ENCODE measurements at regions not wholly inside any gene's neighbourhood (a gene's known extent, or its start where the extent isn't known, plus 50 kb on each side); places are given as distances from the start of the nearest gene placed in this dataset.

DNA sequence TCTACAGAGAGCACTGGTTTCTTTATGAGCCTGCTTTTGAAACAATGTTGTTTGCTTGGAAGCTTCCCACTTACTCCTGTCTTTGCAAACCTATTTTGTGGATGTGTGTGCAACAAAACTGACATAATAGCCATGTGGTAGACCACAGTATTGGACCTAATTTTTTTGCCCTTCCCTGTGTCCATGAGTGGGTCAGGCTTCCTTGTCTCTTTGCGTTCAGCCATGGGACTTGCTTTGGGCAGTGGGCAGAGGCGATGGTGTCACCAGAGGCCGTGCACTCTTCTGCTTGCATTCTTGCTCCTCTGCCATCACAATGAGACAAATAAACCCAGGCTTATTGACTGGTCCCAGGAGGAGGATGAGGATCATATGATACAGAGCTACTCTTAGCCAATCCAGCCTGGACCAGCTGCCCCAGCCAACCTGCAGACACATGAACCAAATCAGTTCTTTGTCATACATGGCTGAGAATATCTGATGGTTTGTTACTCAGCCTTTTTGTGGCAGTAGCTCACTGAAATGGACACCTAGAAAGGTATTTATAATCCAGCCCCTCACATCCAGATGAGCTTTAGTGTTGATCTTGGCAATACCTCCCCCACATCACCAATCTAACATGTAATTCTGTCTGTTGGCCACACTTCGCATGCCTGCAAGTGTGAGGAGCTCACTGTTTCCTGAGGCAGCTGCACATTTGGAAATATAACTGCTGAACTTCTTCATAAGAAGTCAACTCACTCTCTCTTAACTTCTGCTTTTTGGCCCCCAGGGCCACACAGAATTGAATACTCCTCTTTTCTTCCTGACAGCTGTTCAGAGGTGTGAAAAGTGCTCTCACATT, 427.8 kb upstream of the ZMIZ1 start:
- no peak overlapping the region for H3K4me3 Mint-ChIP-seq (ENCODE audit: unreplicated experiment)
- no peak for DNase-seq
- peaks cover 11% of the 10 kb centered on the region for H3K36me3 Mint-ChIP-seq (ENCODE audit: unreplicated experiment)
- no peak overlapping the region for H3K27ac Mint-ChIP-seq (ENCODE audit: unreplicated experiment)
- H3K27me3 Mint-ChIP-seq (ENCODE audit: unreplicated experiment), result peaks cover 6% of the 10 kb centered on the region
- TF ChIP-seq, protein P1, sequence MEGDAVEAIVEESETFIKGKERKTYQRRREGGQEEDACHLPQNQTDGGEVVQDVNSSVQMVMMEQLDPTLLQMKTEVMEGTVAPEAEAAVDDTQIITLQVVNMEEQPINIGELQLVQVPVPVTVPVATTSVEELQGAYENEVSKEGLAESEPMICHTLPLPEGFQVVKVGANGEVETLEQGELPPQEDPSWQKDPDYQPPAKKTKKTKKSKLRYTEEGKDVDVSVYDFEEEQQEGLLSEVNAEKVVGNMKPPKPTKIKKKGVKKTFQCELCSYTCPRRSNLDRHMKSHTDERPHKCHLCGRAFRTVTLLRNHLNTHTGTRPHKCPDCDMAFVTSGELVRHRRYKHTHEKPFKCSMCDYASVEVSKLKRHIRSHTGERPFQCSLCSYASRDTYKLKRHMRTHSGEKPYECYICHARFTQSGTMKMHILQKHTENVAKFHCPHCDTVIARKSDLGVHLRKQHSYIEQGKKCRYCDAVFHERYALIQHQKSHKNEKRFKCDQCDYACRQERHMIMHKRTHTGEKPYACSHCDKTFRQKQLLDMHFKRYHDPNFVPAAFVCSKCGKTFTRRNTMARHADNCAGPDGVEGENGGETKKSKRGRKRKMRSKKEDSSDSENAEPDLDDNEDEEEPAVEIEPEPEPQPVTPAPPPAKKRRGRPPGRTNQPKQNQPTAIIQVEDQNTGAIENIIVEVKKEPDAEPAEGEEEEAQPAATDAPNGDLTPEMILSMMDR (IDR thresholded peaks at IDR 0.05; ENCODE audit: partially characterized antibody, unreplicated experiment), result no peak
- no peaks in the 10 kb centered on the region for H3K9me3 Mint-ChIP-seq (ENCODE audit: unreplicated experiment)
- H3K4me1 Mint-ChIP-seq (ENCODE audit: low read depth, unreplicated experiment), result peaks cover 5% of the 10 kb centered on the region

DNA sequence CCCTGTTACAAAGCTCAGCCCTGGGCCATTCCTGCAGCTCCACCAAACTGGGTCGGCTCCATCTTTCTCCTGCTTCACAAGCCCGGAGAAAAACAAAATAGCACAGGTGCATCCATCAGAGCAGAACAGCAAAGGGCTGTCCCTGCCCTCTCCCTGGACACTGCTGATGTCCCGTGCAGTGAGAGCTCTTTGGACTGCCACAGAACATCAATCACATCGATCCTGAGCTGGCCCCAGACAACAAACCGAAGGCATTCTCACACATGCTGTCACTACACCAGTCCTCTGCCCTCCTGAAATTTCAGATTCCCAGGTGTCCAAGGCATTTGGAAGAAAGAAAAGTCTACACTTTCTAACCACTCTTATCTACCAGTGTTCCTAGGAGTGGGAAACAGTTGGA, 427.1 kb upstream of the ZMIZ1 start:
- TF ChIP-seq, protein P1 (IDR thresholded peaks at IDR 0.05; ENCODE audit: partially characterized antibody, unreplicated experiment), result no peak
- H3K4me1 Mint-ChIP-seq (ENCODE audit: low read depth, unreplicated experiment), result peaks cover 5% of the 10 kb centered on the region
- peaks cover 11% of the 10 kb centered on the region for H3K36me3 Mint-ChIP-seq (ENCODE audit: unreplicated experiment)
- no peak overlapping the region for H3K4me3 Mint-ChIP-seq (ENCODE audit: unreplicated experiment)
- no peaks in the 10 kb centered on the region for H3K9me3 Mint-ChIP-seq (ENCODE audit: unreplicated experiment)
- peaks cover 6% of the 10 kb centered on the region for H3K27me3 Mint-ChIP-seq (ENCODE audit: unreplicated experiment)
- DNase-seq, result no peak
- no peak overlapping the region for H3K27ac Mint-ChIP-seq (ENCODE audit: unreplicated experiment)

DNA sequence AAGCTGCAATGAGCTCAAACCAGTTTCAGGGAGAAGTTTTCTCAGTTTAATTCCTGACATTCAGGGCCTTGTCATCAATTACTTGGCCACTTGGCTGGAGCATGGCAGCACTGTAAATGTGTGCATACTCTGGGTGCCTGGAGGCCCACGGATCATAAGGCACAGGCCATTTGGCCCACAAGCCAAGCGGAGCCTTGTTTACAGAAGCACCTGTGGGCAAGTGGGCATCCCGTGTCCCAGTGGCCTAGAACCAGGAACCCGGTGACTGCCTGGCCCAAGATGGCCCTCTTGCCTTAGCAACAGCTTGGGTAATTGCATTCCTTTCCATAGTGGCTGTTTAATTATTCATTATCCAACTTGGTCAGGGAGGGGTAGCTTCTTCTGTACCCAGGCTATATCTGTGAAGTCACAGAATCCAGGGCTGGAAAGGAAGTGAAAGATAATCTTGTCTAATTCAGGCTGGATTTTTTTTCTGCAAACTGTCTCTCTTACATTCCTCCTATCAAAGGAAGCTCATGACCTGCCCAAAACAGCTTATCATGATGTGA, 426.4 kb upstream of the ZMIZ1 start:
- TF ChIP-seq, protein P1 (IDR thresholded peaks at IDR 0.05; ENCODE audit: partially characterized antibody, unreplicated experiment), result no peak
- Mint-ChIP-seq H3K4me3 (ENCODE audit: unreplicated experiment) (no peak overlapping the region), H3K27me3 (ENCODE audit: unreplicated experiment) (peaks cover 6% of the 10 kb centered on the region), H3K27ac (ENCODE audit: unreplicated experiment) (no peak overlapping the region), H3K4me1 (ENCODE audit: low read depth, unreplicated experiment) (peaks cover 5% of the 10 kb centered on the region), H3K36me3 (ENCODE audit: unreplicated experiment) (peaks cover 11% of the 10 kb centered on the region), H3K9me3 (ENCODE audit: unreplicated experiment) (no peaks in the 10 kb centered on the region)
- DNase-seq, result no peak

DNA sequence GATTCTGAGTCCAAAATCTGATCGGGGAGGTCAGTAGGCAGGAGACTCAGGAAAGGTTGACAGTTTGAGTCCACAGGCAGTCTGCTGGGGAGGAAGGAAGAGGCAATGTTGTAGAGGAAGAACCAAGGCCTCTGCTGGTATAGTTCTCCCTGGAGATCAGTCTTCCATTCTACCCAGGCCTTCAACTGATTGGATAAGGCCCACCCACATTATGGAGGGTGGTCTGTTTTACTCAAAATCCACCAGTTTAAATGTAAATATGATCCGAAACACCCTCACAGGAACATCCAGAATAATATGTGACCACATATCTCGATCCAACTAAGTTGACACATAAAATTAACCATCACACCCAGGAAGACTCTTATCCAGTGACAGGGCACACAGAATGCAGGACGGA, 425.3 kb upstream of the ZMIZ1 start:
- Mint-ChIP-seq H3K9me3 (ENCODE audit: unreplicated experiment) (no peaks in the 10 kb centered on the region), H3K4me3 (ENCODE audit: unreplicated experiment) (no peak overlapping the region), H3K4me1 (ENCODE audit: low read depth, unreplicated experiment) (peaks cover 5% of the 10 kb centered on the region), H3K36me3 (ENCODE audit: unreplicated experiment) (peaks cover 11% of the 10 kb centered on the region), H3K27me3 (ENCODE audit: unreplicated experiment) (peaks cover 3% of the 10 kb centered on the region), H3K27ac (ENCODE audit: unreplicated experiment) (no peak overlapping the region)
- TF ChIP-seq, protein P1 (IDR thresholded peaks at IDR 0.05; ENCODE audit: partially characterized antibody, unreplicated experiment), result no peak
- no peak for DNase-seq

DNA sequence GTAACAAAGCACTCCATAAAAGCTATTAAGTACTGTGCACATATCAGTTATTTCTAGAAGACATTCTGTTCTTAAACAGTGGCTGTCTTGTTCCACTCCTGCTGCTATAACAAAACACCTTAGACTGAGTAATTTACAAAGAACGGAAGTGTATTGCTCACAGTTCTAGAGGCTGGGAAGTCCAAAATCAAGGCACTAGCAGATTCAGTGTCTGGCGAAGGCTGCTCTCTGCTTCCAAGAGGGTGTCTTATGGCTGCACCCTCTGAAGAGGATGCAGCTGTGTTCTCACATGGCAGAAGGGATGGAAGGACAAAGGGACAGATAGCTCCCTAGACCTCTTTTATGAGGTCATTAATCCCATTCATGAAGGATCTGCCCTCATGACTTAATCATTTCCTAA, 424.2 kb upstream of the ZMIZ1 start:
- Mint-ChIP-seq H3K27ac (ENCODE audit: unreplicated experiment) (no peak overlapping the region), H3K4me3 (ENCODE audit: unreplicated experiment) (no peak overlapping the region), H3K4me1 (ENCODE audit: low read depth, unreplicated experiment) (peaks cover 5% of the 10 kb centered on the region), H3K27me3 (ENCODE audit: unreplicated experiment) (peaks cover 3% of the 10 kb centered on the region), H3K9me3 (ENCODE audit: unreplicated experiment) (no peaks in the 10 kb centered on the region), H3K36me3 (ENCODE audit: unreplicated experiment) (peaks cover 11% of the 10 kb centered on the region)
- DNase-seq, result no peak
- TF ChIP-seq, protein P1 (IDR thresholded peaks at IDR 0.05; ENCODE audit: partially characterized antibody, unreplicated experiment), result no peak
